Ishikawa (cell line): ENCODE measurements at regions not wholly inside any gene's neighbourhood (a gene's known extent, or its start where the extent isn't known, plus 50 kb on each side); places are given as distances from the start of the nearest gene placed in this dataset.

Experiments
- CEBPB ChIP-seq: IDR thresholded peaks from 2 replicates; pipeline ENCODE4 v1.6.1; 2012
- CREB1 ChIP-seq: IDR thresholded peaks from 2 replicates; pipeline ENCODE4 v1.6.1; 2012; ENCODE audit warnings: low read depth
- EGR1 ChIP-seq: IDR thresholded peaks from 2 replicates; pipeline ENCODE4 v1.6.1; 2012
- EP300 ChIP-seq: IDR thresholded peaks from 2 replicates; pipeline ENCODE4 v1.6.1; 2012; ENCODE audit warnings: borderline replicate concordance
- FOXM1 ChIP-seq: IDR thresholded peaks from 2 replicates; pipeline ENCODE4 v1.6.1; 2012; ENCODE audit warnings: low read depth, borderline replicate concordance
- NFIC ChIP-seq: IDR thresholded peaks from 2 replicates; pipeline ENCODE4 v1.6.1; 2012
- RAD21 ChIP-seq: IDR thresholded peaks from 2 replicates; pipeline ENCODE4 v1.6.1; 2012; ENCODE audit warnings: low read depth
- TAF1 ChIP-seq: IDR thresholded peaks from 2 replicates; pipeline ENCODE4 v1.6.1; 2012; ENCODE audit warnings: low read depth, mild to moderate bottlenecking
- TCF12 ChIP-seq: IDR thresholded peaks from 2 replicates; pipeline ENCODE4 v1.6.1; 2012; ENCODE audit warnings: low read depth
- TEAD4 ChIP-seq: IDR thresholded peaks from 2 replicates; pipeline ENCODE4 v1.6.1; 2012
- USF1 ChIP-seq: IDR thresholded peaks from 2 replicates; pipeline ENCODE4 v1.6.1; 2012
- YY1 ChIP-seq: IDR thresholded peaks from 2 replicates; pipeline ENCODE4 v1.6.1; 2012; ENCODE audit warnings: low read depth
- ZBTB7A ChIP-seq: IDR thresholded peaks from 2 replicates; pipeline ENCODE4 v1.6.1; 2012; ENCODE audit warnings: low read depth
- TF ChIP-seq, protein P1 (sequence below): IDR thresholded peaks from 2 replicates; pipeline ENCODE4 v1.6.1; 2012
- TF ChIP-seq, protein P2 (sequence below): IDR thresholded peaks from 2 replicates; pipeline ENCODE4 v1.6.1; 2012; ENCODE audit warnings: low read depth, mild to moderate bottlenecking

- TF ChIP-seq CREB1, result no peak
- TF ChIP-seq TEAD4, result no peak
- no peak for TF ChIP-seq ZBTB7A
- TF ChIP-seq FOXM1, result no peak
- no peak for TF ChIP-seq TCF12
- no peak for TF ChIP-seq TAF1
- TF ChIP-seq YY1, result no peak
- TF ChIP-seq, protein P1, sequence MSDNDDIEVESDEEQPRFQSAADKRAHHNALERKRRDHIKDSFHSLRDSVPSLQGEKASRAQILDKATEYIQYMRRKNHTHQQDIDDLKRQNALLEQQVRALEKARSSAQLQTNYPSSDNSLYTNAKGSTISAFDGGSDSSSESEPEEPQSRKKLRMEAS, result no peak
- TF ChIP-seq EP300, result no peak
- TF ChIP-seq NFIC, result no peak
- TF ChIP-seq, protein P2, sequence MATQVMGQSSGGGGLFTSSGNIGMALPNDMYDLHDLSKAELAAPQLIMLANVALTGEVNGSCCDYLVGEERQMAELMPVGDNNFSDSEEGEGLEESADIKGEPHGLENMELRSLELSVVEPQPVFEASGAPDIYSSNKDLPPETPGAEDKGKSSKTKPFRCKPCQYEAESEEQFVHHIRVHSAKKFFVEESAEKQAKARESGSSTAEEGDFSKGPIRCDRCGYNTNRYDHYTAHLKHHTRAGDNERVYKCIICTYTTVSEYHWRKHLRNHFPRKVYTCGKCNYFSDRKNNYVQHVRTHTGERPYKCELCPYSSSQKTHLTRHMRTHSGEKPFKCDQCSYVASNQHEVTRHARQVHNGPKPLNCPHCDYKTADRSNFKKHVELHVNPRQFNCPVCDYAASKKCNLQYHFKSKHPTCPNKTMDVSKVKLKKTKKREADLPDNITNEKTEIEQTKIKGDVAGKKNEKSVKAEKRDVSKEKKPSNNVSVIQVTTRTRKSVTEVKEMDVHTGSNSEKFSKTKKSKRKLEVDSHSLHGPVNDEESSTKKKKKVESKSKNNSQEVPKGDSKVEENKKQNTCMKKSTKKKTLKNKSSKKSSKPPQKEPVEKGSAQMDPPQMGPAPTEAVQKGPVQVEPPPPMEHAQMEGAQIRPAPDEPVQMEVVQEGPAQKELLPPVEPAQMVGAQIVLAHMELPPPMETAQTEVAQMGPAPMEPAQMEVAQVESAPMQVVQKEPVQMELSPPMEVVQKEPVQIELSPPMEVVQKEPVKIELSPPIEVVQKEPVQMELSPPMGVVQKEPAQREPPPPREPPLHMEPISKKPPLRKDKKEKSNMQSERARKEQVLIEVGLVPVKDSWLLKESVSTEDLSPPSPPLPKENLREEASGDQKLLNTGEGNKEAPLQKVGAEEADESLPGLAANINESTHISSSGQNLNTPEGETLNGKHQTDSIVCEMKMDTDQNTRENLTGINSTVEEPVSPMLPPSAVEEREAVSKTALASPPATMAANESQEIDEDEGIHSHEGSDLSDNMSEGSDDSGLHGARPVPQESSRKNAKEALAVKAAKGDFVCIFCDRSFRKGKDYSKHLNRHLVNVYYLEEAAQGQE, result no peak
- TF ChIP-seq EGR1, result no peak
- TF ChIP-seq USF1, result no peak
- TF ChIP-seq CEBPB, result no peak
- no peak for TF ChIP-seq RAD21
Observed at GRCh38 chr3:80769683-80770082, 991.8 kb downstream of the GBE1 start.

- no peak for TF ChIP-seq EGR1
- peak; percentile 38 for TF ChIP-seq RAD21
- TF ChIP-seq NFIC, result no peak
- TF ChIP-seq, protein P2, result no peak
- TF ChIP-seq TAF1, result no peak
- TF ChIP-seq, protein P1, result no peak
Observed at GRCh38 chr3:80767604-80768003, 993.8 kb downstream of the GBE1 start.

GRCh38 chr3:80754969-80755368 lies 987.2 kb upstream of the ROBO1 start:
- TF ChIP-seq CEBPB, result no peak
- TF ChIP-seq TAF1, result no peak
- no peak for TF ChIP-seq TEAD4
- no peak for TF ChIP-seq YY1
- TF ChIP-seq, protein P1, result no peak
- no peak for TF ChIP-seq RAD21
- no peak for TF ChIP-seq NFIC
- no peak for TF ChIP-seq ZBTB7A
- no peak for TF ChIP-seq CREB1
- TF ChIP-seq, protein P2, result no peak
- no peak for TF ChIP-seq EGR1
- TF ChIP-seq USF1, result no peak
- no peak for TF ChIP-seq EP300
- no peak for TF ChIP-seq FOXM1
- no peak for TF ChIP-seq TCF12

DNA sequence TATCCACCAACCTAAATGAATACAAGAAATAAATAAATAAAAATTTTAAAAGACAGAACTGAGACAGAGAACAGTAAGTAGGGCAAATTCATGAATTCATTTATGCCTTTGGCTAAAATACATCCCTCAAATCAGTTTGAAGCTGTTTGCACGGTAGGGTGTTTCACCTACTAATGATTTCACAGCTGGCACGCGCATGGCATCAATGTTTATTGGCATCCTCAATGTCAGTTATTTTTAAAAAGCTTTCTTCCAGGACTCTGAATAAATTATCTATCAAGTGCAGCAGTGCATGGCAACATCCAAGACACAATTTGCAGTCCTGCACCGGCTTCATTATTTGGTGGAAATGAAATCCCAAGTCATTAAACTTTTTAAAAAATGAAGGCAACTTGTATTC lies 985.2 kb upstream of the ROBO1 start:
- TF ChIP-seq TEAD4 (no peak), USF1 (no peak), YY1 (no peak), TCF12 (no peak), FOXM1 (no peak), CREB1 (no peak), NFIC (no peak), ZBTB7A (no peak), EP300 (no peak), CEBPB (no peak), EGR1 (no peak), RAD21 (no peak), TAF1 (no peak)
- TF ChIP-seq, protein P1, result no peak
- TF ChIP-seq, protein P2, result no peak
